Peyer's patch (tissue), 4 donors: ENCODE measurements at regions not wholly inside any gene's neighbourhood (a gene's known extent, or its start where the extent isn't known, plus 50 kb on each side); places are given as distances from the start of the nearest gene placed in this dataset.

ENCODE experiments used
- CTCF ChIP-seq, 6 experiments: fragments of 450-650 bp in 4 of 6; fragments of 200-600 bp in 2 of 6; sonication (generic) in 1 of 6; IDR thresholded peaks; one replicate each; pipeline ENCODE4 v1.5.1; 2017 to 2019; ENCODE audit warnings: antibody characterized with exemption in 6 of 6, mild to moderate bottlenecking in 3 of 6, moderate library complexity in 1 of 6
- POLR2A ChIP-seq, 2 donors: fragments of 450-650 bp; IDR thresholded peaks; one replicate each; pipeline ENCODE4 v1.5.1; 2017; ENCODE audit warnings: antibody characterized with exemption in 2 of 2, mild to moderate bottlenecking in 2 of 2, moderate library complexity in 2 of 2

DNA sequence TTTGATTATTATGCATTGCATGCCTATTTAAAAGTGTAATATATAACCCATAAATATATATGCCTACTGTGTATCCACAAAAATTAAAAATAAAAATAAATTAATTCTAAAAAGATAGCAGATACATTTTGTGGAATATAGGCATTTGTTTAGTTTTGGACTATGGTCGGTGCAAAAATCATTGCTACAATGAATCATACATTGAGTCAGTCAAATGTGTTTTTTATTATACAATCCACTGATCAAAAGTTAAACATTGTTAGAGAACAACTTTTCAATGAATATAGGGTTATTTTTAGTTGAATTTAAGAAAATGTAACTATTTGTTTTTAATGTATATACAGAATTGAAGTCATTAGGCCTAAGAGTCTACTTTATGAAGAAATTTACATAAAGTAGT, 885.9 kb downstream of the EFNA5 start:
- no peak for TF ChIP-seq POLR2A (IDR thresholded peaks at IDR 0.05)
- no peak for TF ChIP-seq CTCF (IDR thresholded peaks at IDR 0.05)
